Right lung (tissue), 2 donors: ENCODE measurements at regions not wholly inside any gene's neighbourhood (a gene's known extent, or its start where the extent isn't known, plus 50 kb on each side); places are given as distances from the start of the nearest gene placed in this dataset.

ENCODE experiments used
- DNase-seq, 2 donors: peaks; one replicate each; pipeline ENCODE4 v3.0.0-alpha.2; 2013

- no peak for DNase-seq
These were observed 151.7 kb downstream of the DMRT2 start for GRCh38 chr9:1201901-1202300.

- DNase-seq: no peak
These were observed 152.5 kb downstream of the DMRT2 start for GRCh38 chr9:1202512-1203280.

- DNase-seq: no peak
These were observed 157.5 kb downstream of the DMRT2 start for GRCh38 chr9:1207686-1208085.

GRCh38 chr9:1208157-1208556, 158.0 kb downstream of the DMRT2 start:
- DNase-seq: no peak

- DNase-seq: no peak
These were observed 160.8 kb downstream of the DMRT2 start for GRCh38 chr9:1210954-1211353.

GRCh38 chr9:1216532-1216931, 166.4 kb downstream of the DMRT2 start:
- no peak for DNase-seq

GRCh38 chr9:1217076-1217475, 166.9 kb downstream of the DMRT2 start:
- DNase-seq: no peak

DNA sequence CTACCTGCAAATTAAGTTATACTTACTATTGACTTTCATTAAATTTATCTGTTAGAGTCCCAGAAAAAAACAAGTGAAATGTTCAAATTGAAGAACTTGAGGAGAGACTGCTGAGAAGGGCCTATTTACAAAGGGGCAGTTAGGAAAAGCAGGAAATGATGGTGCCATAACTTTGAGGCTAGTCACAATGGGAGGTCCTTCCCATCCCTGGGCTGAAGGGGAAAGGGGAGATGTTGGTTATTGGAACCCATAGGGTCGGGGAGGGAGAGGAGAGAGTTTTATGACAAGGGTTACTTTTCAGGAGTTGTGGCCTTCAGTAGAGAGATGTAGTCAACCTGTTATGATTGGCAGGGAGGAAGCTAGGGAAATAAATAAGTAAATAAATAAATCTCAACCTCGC, 169.1 kb downstream of the DMRT2 start:
- no peak for DNase-seq

DNA sequence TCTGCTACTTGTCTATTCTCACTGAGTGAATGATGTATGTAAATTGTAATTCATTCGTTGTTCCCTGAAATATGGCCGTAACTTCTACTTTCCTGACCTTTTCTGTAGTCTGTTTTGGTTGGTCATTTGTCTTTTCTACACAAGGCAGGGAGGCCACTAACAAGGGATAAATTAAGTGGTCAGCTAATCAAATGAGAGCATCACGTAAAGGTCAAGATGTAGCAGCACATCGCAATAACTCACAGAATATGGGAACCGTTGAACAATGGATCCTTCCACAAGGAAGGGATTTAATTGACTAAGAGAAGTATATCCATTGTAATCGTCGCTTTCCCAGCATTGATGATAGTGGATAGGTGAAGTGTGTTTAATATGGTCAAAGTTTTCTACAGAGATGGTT, 171.1 kb downstream of the DMRT2 start:
- no peak for DNase-seq

DNA sequence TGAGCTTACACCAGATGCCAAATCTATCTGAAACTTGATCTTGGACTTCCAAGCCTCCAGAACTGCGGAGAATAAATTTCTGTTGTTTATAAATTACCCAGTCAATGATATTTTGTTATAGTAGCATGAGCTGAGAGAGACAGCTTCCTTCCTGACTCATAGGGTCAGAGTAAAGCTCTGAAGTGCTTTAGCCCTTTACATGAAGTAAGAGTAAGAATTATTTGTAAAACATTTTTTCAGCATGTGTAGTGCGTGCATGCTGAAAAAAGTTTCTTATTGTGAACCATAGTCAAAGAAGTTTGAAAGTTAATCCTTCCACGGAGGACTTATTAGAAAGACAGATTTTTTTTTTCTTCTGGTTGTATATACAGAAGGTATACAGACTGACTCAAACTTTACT, 172.4 kb downstream of the DMRT2 start:
- no peak for DNase-seq

DNA sequence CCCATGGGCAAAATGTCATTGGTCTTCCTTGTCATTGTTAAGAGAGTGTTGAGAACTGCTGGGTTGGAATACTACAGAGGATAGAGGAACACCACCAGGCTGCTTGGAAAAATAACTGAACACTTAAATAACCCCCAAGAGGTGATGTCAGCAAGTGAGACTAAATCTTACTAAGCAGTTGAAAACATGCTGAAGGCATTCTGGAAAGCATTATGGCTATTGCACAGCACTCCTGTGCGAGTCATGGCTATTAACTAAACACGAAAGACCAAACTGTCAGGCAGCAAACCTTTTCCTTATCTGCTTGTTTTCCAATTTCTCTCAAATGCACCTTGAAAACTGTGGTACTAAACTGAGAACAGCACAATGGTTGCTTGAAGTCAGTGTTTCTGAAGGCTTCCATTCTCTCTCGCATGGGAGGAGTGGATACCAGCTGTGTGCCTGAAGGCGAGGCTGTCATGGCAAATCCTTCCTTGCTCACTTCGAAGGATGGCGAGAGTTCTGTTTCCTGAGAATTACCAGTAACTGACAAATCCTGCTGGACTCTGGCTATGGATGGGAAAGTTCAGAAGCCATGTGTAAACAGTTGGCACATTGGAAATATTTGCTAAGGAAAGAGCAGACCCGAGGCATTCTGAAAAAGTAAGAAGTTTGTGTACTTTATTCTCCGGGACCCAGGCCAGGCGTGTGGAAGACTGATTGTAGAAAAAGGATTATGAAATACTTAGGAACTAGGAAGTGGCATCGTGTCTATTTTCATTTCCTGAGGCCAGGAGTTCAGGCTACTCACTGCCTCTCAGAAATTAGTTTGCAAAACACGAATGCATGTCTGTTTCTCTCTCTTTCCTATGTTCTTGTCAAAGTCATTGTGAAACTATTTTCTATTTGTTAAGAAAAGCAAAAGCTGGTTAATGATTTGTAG, 182.1 kb downstream of the DMRT2 start:
- peak; percentile 73 to 79 for DNase-seq

DNA sequence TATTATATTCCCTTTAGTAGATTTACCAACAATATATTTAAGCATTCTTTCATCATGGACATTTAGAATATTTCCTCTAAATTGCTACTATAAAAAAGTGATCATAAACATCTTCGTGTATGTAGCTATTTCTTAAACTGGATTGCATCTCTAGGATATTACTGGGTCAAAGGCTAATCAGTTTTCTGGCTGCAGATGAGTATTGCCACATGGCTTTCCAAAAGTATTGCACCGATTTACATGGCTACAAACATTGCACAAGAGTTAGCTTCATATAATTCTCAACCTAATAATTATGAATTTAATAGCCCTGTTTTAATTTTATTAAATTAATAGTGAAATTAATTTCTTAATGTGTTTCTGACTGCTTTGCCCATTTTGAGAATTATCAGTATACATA, 183.4 kb downstream of the DMRT2 start:
- peak in 1 of 2 donors; percentile 45 for DNase-seq

- no peak for DNase-seq
These were observed 185.5 kb downstream of the DMRT2 start for GRCh38 chr9:1235650-1236049.

DNA sequence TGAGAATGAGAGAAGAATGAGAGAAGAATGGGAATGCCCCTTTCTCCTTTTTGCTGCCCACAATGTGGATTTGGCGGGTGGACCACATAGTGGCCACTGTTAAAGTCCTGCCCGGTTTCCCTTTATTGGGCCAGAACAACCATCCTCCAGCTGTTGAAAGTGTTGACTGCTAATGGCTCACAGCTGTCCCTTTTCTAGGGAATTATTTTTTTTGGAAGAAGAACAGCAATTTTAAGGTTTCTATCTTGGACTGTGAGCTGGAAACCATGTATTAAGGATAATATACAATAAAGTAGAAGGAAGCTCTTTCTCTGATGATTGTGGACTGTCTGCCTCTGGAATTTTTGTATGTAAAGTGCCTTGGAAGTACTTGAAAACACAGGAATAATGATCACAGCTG, 185.9 kb downstream of the DMRT2 start:
- DNase-seq: peak; percentile 22 to 37

DNA sequence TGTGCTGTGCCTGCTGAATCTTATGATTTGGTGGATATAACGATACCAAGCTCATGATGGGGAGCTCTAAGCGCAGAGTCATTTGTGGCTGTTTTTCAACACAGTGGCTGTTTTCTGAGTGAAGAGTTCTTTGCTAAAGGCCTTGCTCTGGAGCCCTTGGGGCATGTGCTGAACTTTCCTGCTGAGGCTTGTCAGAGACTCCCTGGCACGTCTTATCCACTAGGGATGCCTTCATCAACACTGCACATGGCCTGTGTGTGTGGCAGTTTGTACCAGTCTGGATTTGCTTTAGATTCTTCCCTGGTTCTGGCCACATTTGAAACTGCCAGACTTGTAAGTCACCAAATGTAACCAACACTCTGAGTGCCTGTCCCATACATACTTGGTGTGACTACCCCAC, 188.2 kb downstream of the DMRT2 start:
- DNase-seq: no peak

DNA sequence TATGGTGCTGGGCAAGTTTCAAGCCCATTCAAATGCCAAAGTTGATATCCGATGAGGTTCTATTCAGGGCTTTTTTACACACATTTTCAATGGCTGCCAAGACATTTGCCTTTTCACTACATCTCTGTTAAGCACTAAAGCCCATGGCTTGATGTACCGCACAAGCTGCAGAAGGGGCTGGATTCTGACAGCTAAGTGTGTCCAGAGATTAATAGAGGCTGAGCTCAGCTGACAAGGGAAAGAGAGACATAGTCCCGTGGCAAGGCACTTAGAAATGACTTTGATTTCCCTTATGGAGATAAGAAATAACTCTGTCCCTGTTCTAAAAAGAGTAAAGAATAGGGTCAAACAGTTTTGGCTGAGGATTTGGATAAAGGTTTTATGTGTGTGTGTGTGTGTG, 198.6 kb downstream of the DMRT2 start:
- DNase-seq: no peak

- no peak for DNase-seq
These were observed 203.2 kb downstream of the DMRT2 start for GRCh38 chr9:1253064-1253979.

GRCh38 chr9:1254071-1254470, 203.9 kb downstream of the DMRT2 start:
- DNase-seq: no peak

DNA sequence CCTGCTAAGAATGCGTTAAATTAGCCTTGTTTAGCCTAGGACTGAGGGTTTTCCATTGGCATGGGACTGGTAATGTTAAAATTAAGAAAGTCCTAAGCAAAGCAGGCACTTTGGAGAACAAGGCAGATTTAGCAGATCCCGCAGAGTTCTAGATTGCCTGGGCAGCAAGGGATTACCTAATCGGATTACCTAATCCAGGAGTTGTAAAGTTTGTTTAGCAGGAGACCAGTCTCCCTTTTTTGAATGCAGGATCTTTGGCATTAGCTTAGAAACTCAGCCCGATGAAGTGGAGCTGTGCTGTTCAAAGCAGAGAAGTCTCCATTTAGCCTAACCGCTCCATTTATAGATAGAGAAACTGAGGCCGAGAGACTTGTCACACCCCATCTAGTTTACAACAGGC, 206.0 kb downstream of the DMRT2 start:
- no peak for DNase-seq

- no peak for DNase-seq
These were observed 211.1 kb downstream of the DMRT2 start for GRCh38 chr9:1261266-1261665.

GRCh38 chr9:1261879-1262766, 212.0 kb downstream of the DMRT2 start:
- DNase-seq: no peak
